ENCODE measurements at regions not wholly inside any gene's neighbourhood (a gene's known extent, or its start where the extent isn't known, plus 50 kb on each side); places are given as distances from the start of the nearest gene placed in this dataset.

DNA sequence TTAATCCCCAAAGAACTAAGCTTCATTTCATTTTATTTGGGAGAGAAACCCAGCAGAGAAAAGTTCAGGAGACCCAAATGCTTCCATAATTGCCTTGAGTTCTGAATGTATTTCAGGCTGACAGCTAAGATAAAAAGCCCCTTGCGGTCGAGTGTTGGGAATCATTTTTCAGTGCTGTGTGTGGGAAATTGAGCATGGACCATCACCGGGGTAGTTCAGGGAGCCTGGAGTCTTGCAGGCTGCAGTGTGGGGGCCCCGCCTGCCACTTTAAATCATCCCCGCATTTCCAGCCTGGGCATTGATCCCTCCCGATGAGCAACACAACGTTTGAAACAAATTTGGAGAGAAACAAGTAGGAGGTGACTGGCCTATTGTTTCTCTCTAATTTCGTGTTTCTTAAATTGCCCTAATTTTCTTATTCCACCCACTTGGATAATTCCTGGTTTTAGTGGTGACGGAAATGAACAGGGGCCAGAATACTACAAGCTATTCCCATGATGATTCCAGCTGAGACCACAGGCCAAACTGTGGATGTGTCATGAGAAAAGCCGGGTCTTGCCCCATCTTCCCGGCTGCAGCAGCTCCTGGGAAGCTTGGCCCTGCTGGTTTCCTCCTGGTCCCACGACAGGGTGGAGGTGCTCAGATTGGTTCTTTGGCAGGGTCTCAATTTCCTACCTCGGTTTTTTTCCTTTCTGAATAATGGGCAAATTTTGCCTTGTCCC, 75.1 kb downstream of the FOXL1 start:
- no peaks in the 10 kb centered on the region for H3K9me3 Mint-ChIP-seq (ENCODE audit: low read depth)
- DNase-seq (ENCODE audit: low spot score), result no peak
- no peak overlapping the region for H3K4me3 Mint-ChIP-seq (ENCODE audit: unreplicated experiment)
- H3K27me3 Mint-ChIP-seq (ENCODE audit: low read depth), result no peaks in the 10 kb centered on the region
- no peak for TF ChIP-seq CTCF (IDR thresholded peaks at IDR 0.05)
- peak overlapping the region; percentile 36 for H3K27ac Mint-ChIP-seq (ENCODE audit: unreplicated experiment)
- H3K4me1 Mint-ChIP-seq (ENCODE audit: low read depth), result peaks cover 28% of the 10 kb centered on the region
- peaks cover 5% of the 10 kb centered on the region for H3K36me3 Mint-ChIP-seq (ENCODE audit: low read depth)

DNA sequence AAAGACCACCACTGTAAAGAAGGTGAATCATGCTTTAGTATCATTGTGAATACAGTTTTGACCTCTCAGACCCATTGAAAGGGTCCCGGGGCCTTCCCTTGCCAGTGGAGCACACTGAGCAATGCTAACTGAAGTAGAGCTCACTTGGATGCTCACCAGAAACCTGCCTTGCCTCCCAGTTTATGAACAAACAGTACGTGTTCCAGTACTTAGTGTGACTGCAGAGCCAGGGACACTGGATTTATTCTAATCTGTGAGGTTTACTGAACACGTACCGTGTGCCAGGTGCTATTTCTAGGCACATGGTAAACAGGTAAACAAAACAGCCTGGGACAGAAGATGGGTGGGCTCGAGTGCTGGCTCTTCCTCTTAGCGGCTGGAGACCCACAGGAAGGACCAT, 79.6 kb downstream of the FOXL1 start:
- H3K4me1 Mint-ChIP-seq (ENCODE audit: low read depth), result peaks cover 23% of the 10 kb centered on the region
- no peaks in the 10 kb centered on the region for H3K27me3 Mint-ChIP-seq (ENCODE audit: low read depth)
- DNase-seq (ENCODE audit: low spot score), result no peak
- no peak for TF ChIP-seq CTCF (IDR thresholded peaks at IDR 0.05)
- no peak overlapping the region for H3K27ac Mint-ChIP-seq (ENCODE audit: unreplicated experiment)
- H3K4me3 Mint-ChIP-seq (ENCODE audit: unreplicated experiment), result no peak overlapping the region
- H3K9me3 Mint-ChIP-seq (ENCODE audit: low read depth), result peaks cover 9% of the 10 kb centered on the region
- H3K36me3 Mint-ChIP-seq (ENCODE audit: low read depth), result peaks cover 9% of the 10 kb centered on the region

- H3K4me3 Mint-ChIP-seq (ENCODE audit: unreplicated experiment), result no peak overlapping the region
- peaks cover 9% of the 10 kb centered on the region for H3K36me3 Mint-ChIP-seq (ENCODE audit: low read depth)
- DNase-seq (ENCODE audit: low spot score), result no peak
- H3K27me3 Mint-ChIP-seq (ENCODE audit: low read depth), result no peaks in the 10 kb centered on the region
- H3K4me1 Mint-ChIP-seq (ENCODE audit: low read depth), result peaks cover 39% of the 10 kb centered on the region
- H3K9me3 Mint-ChIP-seq (ENCODE audit: low read depth), result peaks cover 9% of the 10 kb centered on the region
- no peak overlapping the region for H3K27ac Mint-ChIP-seq (ENCODE audit: unreplicated experiment)
- TF ChIP-seq CTCF (IDR thresholded peaks at IDR 0.05), result no peak
Measured at GRCh38 chr16:86660623-86661022, 82.3 kb downstream of the FOXL1 start.

DNA sequence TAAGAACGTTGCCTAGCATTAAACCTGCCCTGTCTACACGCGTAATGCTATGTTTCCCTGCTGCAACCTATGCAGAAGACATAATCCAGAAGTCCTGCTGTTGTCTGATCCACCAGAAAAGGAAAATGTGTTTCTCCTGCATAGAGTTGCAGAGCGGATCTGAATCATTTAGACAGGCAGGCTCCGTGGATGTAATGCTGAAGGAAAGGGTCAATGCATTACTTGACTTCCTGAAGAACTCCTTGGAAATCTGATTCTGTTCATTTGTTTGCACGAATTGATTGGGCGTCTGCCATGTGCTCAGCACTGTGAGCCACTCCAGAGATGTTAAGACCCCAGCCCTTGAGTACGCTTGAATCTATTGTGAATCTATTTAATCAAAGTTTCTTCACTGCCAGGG, 83.4 kb downstream of the FOXL1 start:
- H3K27me3 Mint-ChIP-seq (ENCODE audit: low read depth), result no peaks in the 10 kb centered on the region
- H3K4me3 Mint-ChIP-seq (ENCODE audit: unreplicated experiment), result no peak overlapping the region
- DNase-seq (ENCODE audit: low spot score), result no peak
- peaks cover 9% of the 10 kb centered on the region for H3K9me3 Mint-ChIP-seq (ENCODE audit: low read depth)
- H3K27ac Mint-ChIP-seq (ENCODE audit: unreplicated experiment), result peak overlapping the region; percentile 18
- H3K4me1 Mint-ChIP-seq (ENCODE audit: low read depth), result peaks cover 46% of the 10 kb centered on the region
- TF ChIP-seq CTCF (IDR thresholded peaks at IDR 0.05), result no peak
- H3K36me3 Mint-ChIP-seq (ENCODE audit: low read depth), result peaks cover 6% of the 10 kb centered on the region

- Mint-ChIP-seq H3K36me3 (ENCODE audit: low read depth) (peaks cover 6% of the 10 kb centered on the region), H3K27me3 (ENCODE audit: low read depth) (no peaks in the 10 kb centered on the region), H3K9me3 (ENCODE audit: low read depth) (peaks cover 9% of the 10 kb centered on the region), H3K4me3 (ENCODE audit: unreplicated experiment) (no peak overlapping the region), H3K27ac (ENCODE audit: unreplicated experiment) (peak overlapping the region; percentile 18), H3K4me1 (ENCODE audit: low read depth) (peaks cover 51% of the 10 kb centered on the region)
- DNase-seq (ENCODE audit: low spot score), result no peak
- TF ChIP-seq CTCF (IDR thresholded peaks at IDR 0.05), result no peak
Measured at GRCh38 chr16:86662195-86662594, 83.8 kb downstream of the FOXL1 start.
